ENCODE measurements at regions not wholly inside any gene's neighbourhood (a gene's known extent, or its start where the extent isn't known, plus 50 kb on each side); places are given as distances from the start of the nearest gene placed in this dataset.

DNA sequence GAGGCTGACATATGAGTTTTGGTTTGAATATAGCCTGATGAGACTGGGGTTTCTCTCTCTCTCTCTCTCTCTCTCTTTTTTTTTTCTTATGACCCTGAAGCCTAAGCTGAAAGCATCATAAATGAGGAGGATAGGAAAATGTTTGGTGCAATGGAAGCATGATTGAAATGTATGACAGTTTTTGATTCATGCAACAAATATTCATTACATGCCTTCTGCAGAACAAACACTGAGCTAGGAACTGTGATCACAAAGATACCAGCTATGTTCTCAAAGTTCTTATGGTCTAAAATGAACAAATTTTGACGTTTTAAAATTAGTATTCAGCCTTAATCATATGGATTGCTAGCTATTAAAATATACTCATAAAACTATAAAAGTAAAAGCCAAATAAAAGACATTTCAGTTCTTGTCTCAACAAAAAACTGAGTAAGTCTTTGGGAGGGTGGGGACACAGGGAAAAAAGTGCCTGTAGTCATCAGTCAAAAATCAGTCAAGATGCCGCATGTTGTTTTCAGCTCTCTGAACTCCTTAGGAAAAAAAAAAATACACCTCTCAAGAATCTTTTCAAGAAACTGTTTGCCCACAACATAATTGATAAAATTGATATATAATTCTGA lies 57.2 kb downstream of the NKX6-1 start:
- DNase-seq (ENCODE audit: low read depth) = no peak
- no peak overlapping the region for H3K4me3 ChIP-seq (ENCODE audit: control insufficient read depth, low read depth, low read length)
- TF ChIP-seq, protein P1, sequence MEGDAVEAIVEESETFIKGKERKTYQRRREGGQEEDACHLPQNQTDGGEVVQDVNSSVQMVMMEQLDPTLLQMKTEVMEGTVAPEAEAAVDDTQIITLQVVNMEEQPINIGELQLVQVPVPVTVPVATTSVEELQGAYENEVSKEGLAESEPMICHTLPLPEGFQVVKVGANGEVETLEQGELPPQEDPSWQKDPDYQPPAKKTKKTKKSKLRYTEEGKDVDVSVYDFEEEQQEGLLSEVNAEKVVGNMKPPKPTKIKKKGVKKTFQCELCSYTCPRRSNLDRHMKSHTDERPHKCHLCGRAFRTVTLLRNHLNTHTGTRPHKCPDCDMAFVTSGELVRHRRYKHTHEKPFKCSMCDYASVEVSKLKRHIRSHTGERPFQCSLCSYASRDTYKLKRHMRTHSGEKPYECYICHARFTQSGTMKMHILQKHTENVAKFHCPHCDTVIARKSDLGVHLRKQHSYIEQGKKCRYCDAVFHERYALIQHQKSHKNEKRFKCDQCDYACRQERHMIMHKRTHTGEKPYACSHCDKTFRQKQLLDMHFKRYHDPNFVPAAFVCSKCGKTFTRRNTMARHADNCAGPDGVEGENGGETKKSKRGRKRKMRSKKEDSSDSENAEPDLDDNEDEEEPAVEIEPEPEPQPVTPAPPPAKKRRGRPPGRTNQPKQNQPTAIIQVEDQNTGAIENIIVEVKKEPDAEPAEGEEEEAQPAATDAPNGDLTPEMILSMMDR (IDR thresholded peaks at IDR 0.05; ENCODE audit: control insufficient read depth, insufficient read depth, low read depth, low read length, missing control alignments) = no peak

DNA sequence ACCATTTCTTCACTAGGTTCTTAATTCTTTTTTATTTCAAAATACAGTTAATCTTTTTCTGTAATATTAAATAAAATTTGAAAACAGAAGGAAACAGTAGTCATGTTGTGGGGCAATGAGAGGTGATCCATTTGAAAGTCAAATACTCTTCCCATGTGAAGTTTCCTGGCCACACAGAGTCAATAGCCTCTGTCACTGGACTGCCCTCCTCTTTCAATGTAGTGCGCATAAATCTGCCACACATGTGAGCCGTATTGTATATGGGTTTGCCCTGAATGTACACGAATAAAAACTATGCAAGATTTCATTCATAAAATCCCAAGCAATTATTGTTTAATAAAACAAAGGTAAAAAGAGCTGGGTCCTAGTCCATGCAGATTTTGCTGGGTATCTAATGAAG lies 59.1 kb downstream of the NKX6-1 start:
- no peak overlapping the region for H3K4me3 ChIP-seq (ENCODE audit: control insufficient read depth, low read depth, low read length)
- TF ChIP-seq, protein P1 (IDR thresholded peaks at IDR 0.05; ENCODE audit: control insufficient read depth, insufficient read depth, low read depth, low read length, missing control alignments) = no peak
- no peak for DNase-seq (ENCODE audit: low read depth)

DNA sequence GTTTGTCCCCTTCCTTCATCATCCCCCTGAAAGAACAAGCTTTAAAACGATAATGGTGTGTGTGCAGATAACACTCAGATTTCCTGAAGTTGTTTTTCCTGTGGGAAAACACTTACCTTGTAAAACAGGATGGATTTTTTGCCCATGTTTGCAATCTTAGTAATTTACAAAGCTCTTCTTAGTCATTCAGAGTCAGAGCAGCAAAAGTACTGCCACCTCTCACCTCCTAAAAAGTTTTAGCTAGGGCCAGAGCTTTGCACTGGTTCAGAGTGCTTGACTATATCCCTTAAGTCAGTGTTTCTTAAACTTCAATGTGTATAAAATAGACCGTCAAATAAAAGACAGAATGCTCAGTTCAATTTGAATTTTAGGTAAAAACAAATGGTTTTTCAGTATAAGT lies 62.3 kb downstream of the NKX6-1 start:
- no peak overlapping the region for H3K4me3 ChIP-seq (ENCODE audit: control insufficient read depth, low read depth, low read length)
- TF ChIP-seq, protein P1 (IDR thresholded peaks at IDR 0.05; ENCODE audit: control insufficient read depth, insufficient read depth, low read depth, low read length, missing control alignments) = no peak
- no peak for DNase-seq (ENCODE audit: low read depth)

DNA sequence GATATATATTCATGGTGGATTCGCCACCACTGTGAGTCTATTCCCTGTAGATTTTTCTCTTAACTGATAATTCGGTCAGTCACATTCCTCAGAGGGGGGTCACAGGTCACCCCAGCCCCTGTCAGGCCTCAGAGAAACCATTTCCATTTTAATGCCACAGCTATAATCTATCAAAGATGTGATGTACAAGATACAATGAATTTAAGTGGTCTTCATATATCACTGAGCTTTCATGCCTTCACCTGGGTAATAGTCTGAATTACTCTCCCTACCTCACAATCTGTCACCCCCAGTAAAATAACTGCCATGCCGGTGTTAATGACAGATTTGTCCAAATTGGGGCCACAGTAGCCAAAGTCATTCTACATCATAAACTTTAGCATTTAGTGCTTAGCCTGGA lies 64.7 kb downstream of the NKX6-1 start:
- H3K4me3 ChIP-seq (ENCODE audit: control insufficient read depth, low read depth, low read length) = no peak overlapping the region
- TF ChIP-seq, protein P1 (IDR thresholded peaks at IDR 0.05; ENCODE audit: control insufficient read depth, insufficient read depth, low read depth, low read length, missing control alignments) = no peak
- no peak for DNase-seq (ENCODE audit: low read depth)

DNA sequence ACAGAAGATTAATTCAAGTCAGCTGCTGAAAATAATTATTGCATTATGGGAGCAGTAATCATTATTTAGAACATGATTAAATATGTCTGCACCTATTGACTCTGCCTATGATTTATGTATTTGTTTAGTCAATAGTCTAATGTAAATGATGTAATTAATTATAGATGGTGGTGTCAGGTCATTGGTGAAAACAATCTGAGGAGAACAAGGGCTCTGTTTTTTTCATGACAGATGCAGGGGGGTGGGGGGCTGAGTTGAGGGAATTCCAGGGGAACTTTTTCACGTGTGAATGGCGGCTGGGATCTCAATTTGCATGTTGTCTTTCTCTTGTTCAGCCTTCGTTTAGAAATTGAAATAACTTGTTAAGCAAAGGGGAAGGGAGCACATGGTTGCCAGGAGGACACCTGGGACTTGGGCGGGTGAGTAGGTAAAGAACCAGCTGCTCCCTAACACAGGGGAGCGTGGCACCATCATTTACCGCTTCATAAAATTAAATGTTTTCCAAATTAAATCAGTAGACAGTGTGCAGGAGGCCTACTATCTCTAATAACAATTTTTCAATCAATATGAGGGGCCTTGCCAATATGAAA lies 65.4 kb downstream of the NKX6-1 start:
- TF ChIP-seq, protein P1 (IDR thresholded peaks at IDR 0.05; ENCODE audit: control insufficient read depth, insufficient read depth, low read depth, low read length, missing control alignments) = no peak
- no peak overlapping the region for H3K4me3 ChIP-seq (ENCODE audit: control insufficient read depth, low read depth, low read length)
- DNase-seq (ENCODE audit: low read depth) = no peak

DNA sequence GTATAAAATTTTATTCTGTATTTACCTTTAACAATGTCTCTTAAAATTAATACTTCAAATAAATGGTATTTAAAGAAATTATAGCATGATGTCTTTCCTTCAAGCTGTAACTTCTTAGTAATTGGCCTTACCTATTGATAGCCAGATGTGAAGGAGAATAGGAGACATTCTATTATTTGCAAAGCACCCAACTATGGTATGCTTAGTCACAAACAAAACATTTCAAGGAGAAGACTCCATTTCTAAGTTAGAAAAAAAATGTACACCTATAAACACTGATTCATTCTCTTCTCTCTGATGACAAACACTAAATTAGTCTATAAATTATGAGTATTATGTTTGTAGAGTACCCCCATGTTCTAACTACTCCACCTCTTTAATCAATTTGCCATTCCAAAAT lies 66.4 kb downstream of the NKX6-1 start:
- TF ChIP-seq, protein P1 (IDR thresholded peaks at IDR 0.05; ENCODE audit: control insufficient read depth, insufficient read depth, low read depth, low read length, missing control alignments) = no peak
- no peak for DNase-seq (ENCODE audit: low read depth)
- H3K4me3 ChIP-seq (ENCODE audit: control insufficient read depth, low read depth, low read length) = no peak overlapping the region

All from AG09309 (cell line).